WTC11 (cell line): ENCODE measurements at regions not wholly inside any gene's neighbourhood (a gene's known extent, or its start where the extent isn't known, plus 50 kb on each side); places are given as distances from the start of the nearest gene placed in this dataset.

Experiments
- ATAC-seq: fragments of 200-7000 bp; cut with Tn5 transposase; 2 replicates; pipeline ENCODE4 v1.10.0; 2021; ENCODE audit warnings: mild to moderate bottlenecking, moderate library complexity
- CTCF ChIA-PET: fragments of 300-600 bp; sonication (Branson Sonifier 250); formaldehyde crosslinking; loops from one replicate; lab custom pipeline; 2021; ENCODE audit warnings: antibody characterized with exemption; lab: Charles Lee
- POLR2A ChIA-PET: fragments of 350-600 bp; sonication (Branson Sonifier 250); formaldehyde crosslinking; loops from one replicate; lab custom pipeline; 2021; ENCODE audit warnings: antibody characterized with exemption; lab: Charles Lee
- DNase-seq: peaks from one replicate; pipeline ENCODE4 v3.0.0; 2021; ENCODE audit warnings: low spot score
- H3K27ac Mint-ChIP-seq: 2 replicates; pipeline ENCODE4 v1.8.0; 2021; ENCODE audit warnings: mixed read lengths
- H3K27me3 Mint-ChIP-seq: 2 replicates; pipeline ENCODE4 v1.8.0; 2021; ENCODE audit warnings: low read depth, mild to moderate bottlenecking, moderate library complexity, mixed read lengths
- H3K36me3 Mint-ChIP-seq: 2 replicates; pipeline ENCODE4 v1.8.0; 2021; ENCODE audit warnings: mixed read lengths
- H3K4me1 Mint-ChIP-seq: 2 replicates; pipeline ENCODE4 v1.8.0; 2022; ENCODE audit warnings: mixed read lengths
- H3K4me3 Mint-ChIP-seq: 2 replicates; pipeline ENCODE4 v1.8.0; 2021; ENCODE audit warnings: mild to moderate bottlenecking, moderate library complexity, mixed read lengths
- H3K9me3 Mint-ChIP-seq: 2 replicates; pipeline ENCODE4 v1.8.0; 2021; ENCODE audit warnings: mixed read lengths
- ATF2 ChIP-seq: sonication (generic); formaldehyde crosslinking; IDR thresholded peaks from 2 replicates; pipeline ENCODE4 v1.8.1; 2022; ENCODE audit warnings: low read depth, missing genetic modification reagents, borderline replicate concordance
- ATF3 ChIP-seq: sonication (generic); formaldehyde crosslinking; conservative IDR thresholded peaks from 2 replicates; pipeline ENCODE4 v1.8.1; 2022; ENCODE audit warnings: mild to moderate bottlenecking, missing genetic modification reagents
- CBFB ChIP-seq: sonication (generic); formaldehyde crosslinking; IDR thresholded peaks from 2 replicates; pipeline ENCODE4 v1.8.1; 2022; ENCODE audit warnings: mild to moderate bottlenecking, low read depth, missing genetic modification reagents
- E2F1 ChIP-seq: sonication (generic); formaldehyde crosslinking; IDR thresholded peaks from 2 replicates; pipeline ENCODE4 v1.8.0; 2022; ENCODE audit warnings: mild to moderate bottlenecking, missing genetic modification reagents
- ETV6 ChIP-seq: sonication (generic); formaldehyde crosslinking; IDR thresholded peaks from 2 replicates; pipeline ENCODE4 v1.8.1; 2022; ENCODE audit warnings: mild to moderate bottlenecking, missing genetic modification reagents
- KAT7 ChIP-seq: sonication (generic); formaldehyde crosslinking; IDR thresholded peaks from 2 replicates; pipeline ENCODE4 v1.8.1; 2023; ENCODE audit warnings: missing genetic modification reagents, mild to moderate bottlenecking, borderline replicate concordance
- MAX ChIP-seq: sonication (generic); formaldehyde crosslinking; IDR thresholded peaks from 2 replicates; pipeline ENCODE4 v1.8.0; 2022; ENCODE audit warnings: mild to moderate bottlenecking, missing genetic modification reagents
- NFATC4 ChIP-seq: fragments of 250-450 bp; sonication (Bioruptor Pico); IDR thresholded peaks from 2 replicates; pipeline ENCODE4 v1.9.0; 2021; ENCODE audit warnings: mild to moderate bottlenecking
- NFE2L1 ChIP-seq: sonication (generic); formaldehyde crosslinking; IDR thresholded peaks from 2 replicates; pipeline ENCODE4 v1.8.1; 2023; ENCODE audit warnings: missing genetic modification reagents
- NFYB ChIP-seq: sonication (generic); formaldehyde crosslinking; conservative IDR thresholded peaks from 2 replicates; pipeline ENCODE4 v1.8.0; 2022; ENCODE audit warnings: low read depth, missing genetic modification reagents
- NR2C2 ChIP-seq: sonication (generic); formaldehyde crosslinking; IDR thresholded peaks from 2 replicates; pipeline ENCODE4 v1.8.0; 2022; ENCODE audit warnings: mild to moderate bottlenecking, missing genetic modification reagents
- PRDM15 ChIP-seq: sonication (generic); formaldehyde crosslinking; IDR thresholded peaks from 2 replicates; pipeline ENCODE4 v1.8.0; 2022; ENCODE audit warnings: missing genetic modification reagents
- SMAD3 ChIP-seq: sonication (generic); formaldehyde crosslinking; IDR thresholded peaks from 2 replicates; pipeline ENCODE4 v1.8.0; 2022; ENCODE audit warnings: missing genetic modification reagents, mild to moderate bottlenecking, borderline replicate concordance
- STAT6 ChIP-seq: sonication (generic); formaldehyde crosslinking; conservative IDR thresholded peaks from 2 replicates; pipeline ENCODE4 v1.8.1; 2023; ENCODE audit warnings: mild to moderate bottlenecking, low read depth, missing genetic modification reagents, moderate library complexity
- USF1 ChIP-seq: sonication (generic); formaldehyde crosslinking; IDR thresholded peaks from 2 replicates; pipeline ENCODE4 v1.8.0; 2022; ENCODE audit warnings: mild to moderate bottlenecking, missing genetic modification reagents
- ZNF532 ChIP-seq: fragments of 250-450 bp; sonication (Bioruptor Pico); IDR thresholded peaks from 2 replicates; pipeline ENCODE4 v1.9.0; 2021; ENCODE audit warnings: mild to moderate bottlenecking, borderline replicate concordance

GRCh38 chrY:12981074-12981473 lies 76.4 kb downstream of the DDX3Y start:
- Mint-ChIP-seq H3K4me1 (peaks cover 22% of the 10 kb centered on the region), H3K9me3 (no peaks in the 10 kb centered on the region), H3K36me3 (no peaks in the 10 kb centered on the region), H3K27ac (no peak overlapping the region), H3K4me3 (no peak overlapping the region), H3K27me3 (no peaks in the 10 kb centered on the region)
- DNase-seq (no peak), ATAC-seq (no peak)
- POLR2A ChIA-PET: no interaction called here
- TF ChIP-seq NFYB (CRISPR knock-in tag) (no peak), ATF2 (CRISPR knock-in tag) (no peak), STAT6 (CRISPR knock-in tag) (no peak), PRDM15 (no peak), NR2C2 (CRISPR knock-in tag) (no peak), MAX (CRISPR knock-in tag) (no peak), KAT7 (CRISPR knock-in tag) (no peak), SMAD3 (CRISPR knock-in tag) (no peak), ZNF532 (CRISPR knock-in tag) (no peak), E2F1 (CRISPR knock-in tag) (no peak), ATF3 (CRISPR knock-in tag) (no peak), USF1 (CRISPR knock-in tag) (no peak), NFATC4 (no peak), ETV6 (CRISPR knock-in tag) (no peak), CBFB (CRISPR knock-in tag) (no peak), NFE2L1 (CRISPR knock-in tag) (no peak)
- CTCF ChIA-PET: no interaction called here
